Activated CD4-positive, alpha-beta T cell treated with anti-CD3 and anti-CD28 coated beads, Interleukin-2, amount 50 U/mL, for 1 hour (primary cell): ENCODE measurements at regions not wholly inside any gene's neighbourhood (a gene's known extent, or its start where the extent isn't known, plus 50 kb on each side); places are given as distances from the start of the nearest gene placed in this dataset.

Experiments
- DNase-seq: peaks from one replicate; pipeline ENCODE4 v3.0.0-alpha.2; 2020

GRCh38 chr16:50866806-50867205 is 124.9 kb downstream of the CYLD start:
- no peak for DNase-seq

GRCh38 chr16:50864386-50864785 is 122.5 kb downstream of the CYLD start:
- no peak for DNase-seq

GRCh38 chr16:50863644-50864144 is 121.8 kb downstream of the CYLD start:
- no peak for DNase-seq

GRCh38 chr16:50862818-50863643 is 121.1 kb downstream of the CYLD start:
- no peak for DNase-seq

- no peak for DNase-seq
Observed at GRCh38 chr16:50861970-50862411, 120.1 kb downstream of the CYLD start.

GRCh38 chr16:50861451-50861850 is 119.6 kb downstream of the CYLD start:
- no peak for DNase-seq

GRCh38 chr16:50859628-50860360 is 117.9 kb downstream of the CYLD start:
- no peak for DNase-seq

GRCh38 chr16:50858877-50859627 is 117.2 kb downstream of the CYLD start:
- DNase-seq, result no peak

- DNase-seq, result no peak
Observed at GRCh38 chr16:50858376-50858775, 116.5 kb downstream of the CYLD start.

GRCh38 chr16:50857881-50858280 is 116.0 kb downstream of the CYLD start:
- DNase-seq, result no peak

- DNase-seq, result no peak
Observed at GRCh38 chr16:50856991-50857390, 115.1 kb downstream of the CYLD start.

GRCh38 chr16:50853329-50853728 is 111.4 kb downstream of the CYLD start:
- no peak for DNase-seq
